Stromal cell of bone marrow (primary cell): ENCODE measurements at regions not wholly inside any gene's neighbourhood (a gene's known extent, or its start where the extent isn't known, plus 50 kb on each side); places are given as distances from the start of the nearest gene placed in this dataset.

ENCODE experiments used
- DNase-seq: peaks from one replicate; pipeline ENCODE4 v3.0.0-alpha.2; 2012; ENCODE audit warnings: low read depth

DNA sequence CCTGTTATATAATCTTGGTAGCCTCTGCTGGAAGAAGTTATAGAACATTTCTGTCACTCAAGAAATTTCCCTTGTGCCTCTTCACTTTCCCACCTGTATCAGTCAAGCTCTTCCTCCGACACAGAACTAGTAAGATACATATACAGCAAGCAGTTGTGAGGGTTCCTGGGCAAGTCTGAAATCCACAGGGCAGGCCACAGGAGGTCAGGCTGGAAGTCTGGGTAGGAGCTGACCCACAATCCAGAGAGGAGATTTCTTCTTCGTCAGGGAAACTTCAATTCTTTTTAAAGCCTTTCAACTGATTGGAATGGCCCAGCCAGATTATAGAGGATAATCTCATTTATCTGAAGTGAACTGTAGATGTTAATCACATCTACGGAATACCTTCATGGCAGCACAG, 96.4 kb upstream of the FMN2 start:
- no peak for DNase-seq

DNA sequence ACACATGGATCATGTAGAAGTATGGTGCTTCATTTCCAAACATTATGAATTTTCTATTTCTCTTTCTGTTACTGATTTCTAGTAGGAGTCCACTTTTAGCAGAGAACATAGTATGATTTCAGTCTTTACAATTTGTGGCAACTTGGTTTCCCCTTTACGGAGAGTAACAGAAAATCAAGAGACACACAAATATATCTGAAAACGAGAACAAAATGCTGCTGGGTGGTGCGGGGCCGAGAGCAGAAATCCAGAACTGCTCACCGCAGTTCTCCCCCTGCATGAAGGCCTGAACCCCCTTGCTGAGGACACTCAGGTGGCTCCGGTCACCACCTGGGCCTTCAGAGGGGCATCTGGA, 94.5 kb upstream of the FMN2 start:
- no peak for DNase-seq

GRCh38 chr1:239997515-239998311, 94.0 kb upstream of the FMN2 start:
- no peak for DNase-seq

GRCh38 chr1:239998312-239998649, 93.4 kb upstream of the FMN2 start:
- no peak for DNase-seq

- no peak for DNase-seq
Observed at GRCh38 chr1:239999170-239999569, 92.5 kb upstream of the FMN2 start.

- peak; percentile 75 for DNase-seq
Observed at GRCh38 chr1:240000634-240001033, 91.0 kb upstream of the FMN2 start.

DNA sequence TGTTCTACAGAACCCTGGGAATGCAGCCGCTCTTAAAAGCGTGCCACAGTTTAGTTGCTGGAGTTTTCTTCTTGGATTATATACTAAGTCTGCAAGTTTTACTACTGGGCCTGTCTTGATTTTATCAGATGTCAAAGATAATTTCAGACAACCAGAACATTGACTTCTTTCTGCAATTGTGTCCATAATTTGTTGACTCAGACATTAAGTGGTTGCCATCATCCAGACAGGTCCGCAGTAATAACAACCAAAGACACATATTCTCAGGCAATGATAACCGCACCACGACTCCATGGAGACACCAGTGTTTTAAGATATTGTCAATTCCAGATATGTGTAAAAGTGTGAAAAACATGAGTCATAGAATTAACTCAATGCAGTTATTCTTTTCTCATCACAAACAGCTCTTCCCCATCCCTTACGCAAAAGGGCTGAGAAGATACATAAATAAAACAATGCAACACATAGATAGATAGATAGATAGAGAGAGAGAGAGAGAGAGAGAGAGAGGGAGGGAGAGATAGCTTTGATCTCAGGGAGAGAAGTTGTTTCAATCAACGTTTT, 90.4 kb upstream of the FMN2 start:
- no peak for DNase-seq

DNA sequence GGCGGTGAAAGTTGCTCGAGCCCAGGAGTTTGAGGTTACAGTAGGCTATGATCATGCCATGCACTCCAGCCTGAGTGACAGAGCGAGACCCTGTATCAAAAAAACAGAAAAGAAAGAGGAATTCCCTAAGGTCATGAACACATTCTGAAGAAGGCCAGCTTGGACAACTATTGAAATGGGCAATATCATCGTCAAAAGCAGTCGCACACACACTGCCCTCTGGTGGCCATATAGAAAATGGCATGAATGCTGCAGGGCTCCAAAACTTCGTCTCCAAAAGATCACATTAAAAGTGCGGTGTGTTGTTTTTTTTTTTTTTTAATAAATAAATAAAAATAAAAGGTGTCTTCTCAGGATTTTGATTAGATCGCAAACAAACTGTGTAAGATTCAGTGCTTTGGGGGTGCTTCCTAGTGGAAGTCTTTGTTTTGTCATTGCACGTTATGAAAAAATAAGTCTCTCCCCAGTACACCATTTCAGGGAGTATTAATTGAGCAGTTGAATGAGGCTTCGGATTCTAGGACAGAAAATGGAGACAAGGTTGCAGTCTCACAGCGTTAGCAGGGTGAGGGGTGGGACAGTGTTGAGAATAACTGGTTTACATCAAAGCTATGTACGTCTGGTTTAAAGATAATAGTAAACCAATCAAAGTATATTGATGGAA, 87.5 kb upstream of the FMN2 start:
- no peak for DNase-seq

DNA sequence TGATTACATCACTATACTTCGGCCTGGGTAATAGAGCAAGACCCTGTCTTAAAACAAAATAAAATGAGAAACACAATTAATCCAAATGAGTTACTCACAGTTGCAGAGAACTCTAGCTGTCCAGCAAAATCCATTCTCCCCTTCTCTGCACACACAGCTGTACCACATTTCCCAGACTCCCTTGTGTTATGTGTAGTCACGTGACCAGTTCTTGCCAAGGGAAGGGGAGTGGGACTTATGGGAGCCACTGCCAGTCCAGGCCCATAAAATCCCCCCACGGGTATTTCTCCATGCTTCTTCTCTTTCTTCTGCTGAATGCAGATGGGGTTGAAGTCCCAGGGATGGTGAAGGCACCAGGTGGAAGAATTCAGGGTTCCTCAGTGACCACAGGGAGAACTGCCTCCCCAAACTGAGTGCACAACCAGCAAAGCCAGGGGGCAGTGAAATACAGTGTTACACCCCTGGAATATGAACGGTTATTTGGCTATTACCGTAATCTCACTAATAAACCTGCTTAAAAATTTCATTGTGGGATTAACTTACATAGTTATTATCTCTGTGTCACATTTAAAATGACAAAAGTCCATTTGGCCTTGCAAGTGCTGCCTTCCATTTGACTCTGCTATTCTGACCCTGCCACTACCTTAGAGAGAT, 85.6 kb upstream of the FMN2 start:
- DNase-seq, result no peak

DNA sequence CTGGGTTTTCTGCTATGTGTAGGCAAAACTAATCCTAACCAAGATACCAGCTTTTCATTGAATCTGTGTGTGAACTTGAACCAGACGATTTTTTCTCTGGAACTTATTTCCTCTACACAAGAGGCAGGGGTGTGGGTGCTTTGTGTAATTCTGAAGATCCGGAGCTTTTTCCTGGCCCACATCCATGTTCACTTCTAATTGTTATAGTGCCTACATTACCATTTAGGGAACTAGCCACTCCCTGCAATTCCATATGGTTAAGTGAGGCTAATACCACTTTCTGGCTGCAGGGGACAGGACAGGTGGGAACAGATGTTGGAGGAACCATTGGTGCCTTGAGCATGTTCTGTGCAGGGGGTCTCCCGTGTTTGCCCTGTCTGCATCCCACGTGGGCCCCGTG, 83.4 kb upstream of the FMN2 start:
- no peak for DNase-seq

DNA sequence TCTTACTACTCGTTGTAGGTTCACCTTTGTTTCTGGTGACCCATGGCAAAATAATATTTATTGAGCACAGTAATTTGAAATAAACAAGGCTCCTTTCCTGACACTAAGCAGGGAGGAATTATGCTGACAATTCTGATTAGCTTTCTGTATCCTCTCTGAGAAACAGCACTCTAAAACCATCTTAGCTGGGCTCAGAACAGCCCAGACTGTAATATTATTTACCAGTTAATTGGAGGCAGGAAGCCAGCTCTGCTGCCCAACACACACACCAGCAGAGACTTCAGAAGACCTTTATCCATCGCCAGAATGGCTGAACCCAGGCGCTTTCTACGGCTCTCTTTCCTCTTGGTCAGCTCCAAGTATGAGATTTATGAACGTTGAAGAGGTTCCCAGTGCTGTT, 77.6 kb upstream of the FMN2 start:
- no peak for DNase-seq

DNA sequence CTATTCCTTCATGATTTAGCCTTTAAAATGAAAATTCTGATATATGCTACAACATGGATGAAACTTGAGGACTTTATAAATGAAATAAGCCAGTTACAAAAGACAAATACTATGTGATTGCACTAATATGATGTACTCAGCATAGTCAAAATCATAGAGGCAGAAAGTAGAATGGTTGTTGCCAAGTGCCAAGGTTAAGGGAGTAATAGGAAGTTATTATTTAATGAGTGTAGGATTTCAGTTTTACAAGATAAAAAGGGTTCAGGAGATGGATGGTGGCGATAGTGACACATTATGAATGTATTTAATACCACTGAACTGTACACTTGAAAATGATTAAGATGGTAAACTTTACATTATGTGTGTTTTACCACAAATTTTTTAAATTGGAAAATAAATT, 73.1 kb upstream of the FMN2 start:
- DNase-seq, result no peak

- no peak for DNase-seq
Observed at GRCh38 chr1:240019524-240019923, 72.2 kb upstream of the FMN2 start.

- no peak for DNase-seq
Observed at GRCh38 chr1:240020871-240021270, 70.8 kb upstream of the FMN2 start.

- DNase-seq, result no peak
Observed at GRCh38 chr1:240021709-240022108, 70.0 kb upstream of the FMN2 start.

GRCh38 chr1:240027059-240027462, 64.6 kb upstream of the FMN2 start:
- DNase-seq, result peak; percentile 36

DNA sequence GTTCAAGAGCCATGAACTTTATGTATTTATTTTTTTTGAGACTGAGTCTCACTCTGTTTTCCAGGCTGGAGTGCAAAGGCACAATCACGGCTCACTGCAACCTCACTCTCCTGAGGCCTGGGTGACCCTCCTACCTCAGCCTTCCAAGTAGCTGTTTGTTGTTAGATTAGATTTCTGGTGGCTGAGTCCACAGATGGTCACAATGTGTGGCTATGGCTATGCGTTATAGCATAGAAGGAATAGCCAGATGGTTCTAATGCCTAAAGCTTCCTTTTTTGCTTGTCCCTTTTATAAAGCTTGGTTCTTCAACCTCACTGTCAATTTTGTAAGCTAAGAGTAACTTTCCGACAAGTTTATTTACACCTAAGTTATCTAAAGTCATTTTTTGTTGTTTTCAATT, 62.3 kb upstream of the FMN2 start:
- DNase-seq, result no peak

GRCh38 chr1:240030236-240030635, 61.4 kb upstream of the FMN2 start:
- no peak for DNase-seq

- peak; percentile 93 for DNase-seq
Observed at GRCh38 chr1:240031009-240031408, 60.7 kb upstream of the FMN2 start.

DNA sequence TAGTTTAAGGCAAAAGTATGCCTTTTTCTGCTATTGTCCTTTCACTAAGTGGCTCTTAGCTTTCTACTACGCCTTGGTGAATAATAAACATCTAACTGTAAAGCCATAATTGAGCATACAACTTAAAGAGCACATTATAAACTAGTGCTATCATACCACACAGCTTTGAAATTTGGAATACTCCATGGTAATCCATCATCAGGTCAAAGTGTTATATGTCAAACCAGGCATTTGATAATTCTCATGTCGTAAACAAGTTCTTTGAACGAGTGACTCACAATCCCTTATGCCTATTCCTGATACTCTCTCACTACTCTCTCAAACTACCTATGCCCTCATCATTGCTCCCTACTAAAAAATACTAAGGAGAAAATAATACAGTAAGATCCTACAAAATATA, 60.3 kb upstream of the FMN2 start:
- DNase-seq, result peak; percentile 15

GRCh38 chr1:240033406-240033805, 58.3 kb upstream of the FMN2 start:
- no peak for DNase-seq

GRCh38 chr1:240036526-240036925, 55.2 kb upstream of the FMN2 start:
- DNase-seq, result no peak
